ENCODE measurements at regions not wholly inside any gene's neighbourhood (a gene's known extent, or its start where the extent isn't known, plus 50 kb on each side); places are given as distances from the start of the nearest gene placed in this dataset.

- H3K79me1 ChIP-seq (ENCODE audit: insufficient read depth, low read depth, low read length, poor library complexity, severe bottlenecking): no peaks in the 10 kb centered on the region
- H3K23me2 ChIP-seq (ENCODE audit: insufficient read length, low read depth, low read length, poor library complexity, severe bottlenecking): no peaks in the 10 kb centered on the region
- no peak overlapping the region for H3K56ac ChIP-seq (ENCODE audit: insufficient read length, low read depth, low read length)
- H3K27me3 ChIP-seq (ENCODE audit: insufficient read depth, low read length): no peaks in the 10 kb centered on the region
- H3K79me2 ChIP-seq (ENCODE audit: insufficient read depth, low read length): no peaks in the 10 kb centered on the region
- no peak overlapping the region for H3T11ph ChIP-seq (ENCODE audit: low read length)
- Mint-ChIP-seq H3K27ac (no peak overlapping the region), H3K9me3 (no peaks in the 10 kb centered on the region), H3K27me3 (ENCODE audit: low read depth) (no peaks in the 10 kb centered on the region), H3K4me1 (0 out of 4 replicates have a peak, but pooled peaks cover 0 to 3% of the 10 kb centered on the region in 2 experiments), H3K36me3 (ENCODE audit: insufficient read depth in 1 of 3, low read depth in 3 of 3) (no peaks in the 10 kb centered on the region), H3K4me3 (no peak overlapping the region)
- no peak overlapping the region for H4K5ac ChIP-seq (ENCODE audit: insufficient read length, low read depth, low read length)
- H2BK12ac ChIP-seq (ENCODE audit: insufficient read length, low read depth, low read length): no peak overlapping the region
- no peak overlapping the region for H4K91ac ChIP-seq (ENCODE audit: insufficient read length, low read depth, low read length)
- H3K9me3 ChIP-seq (ENCODE audit: control insufficient read depth, low read depth, low read length): no peaks in the 10 kb centered on the region
- no peaks in the 10 kb centered on the region for H4K20me1 ChIP-seq (ENCODE audit: control insufficient read depth, insufficient read depth, insufficient read length)
- no peak overlapping the region for H3K4me2 ChIP-seq (ENCODE audit: insufficient read depth, insufficient read length, low read length)
- no peaks in the 10 kb centered on the region for H3K4me1 ChIP-seq (ENCODE audit: insufficient read depth, low read length)
- no peak overlapping the region for H2BK120ac ChIP-seq (ENCODE audit: low read depth, low read length, poor library complexity, severe bottlenecking)
- H2BK5ac ChIP-seq (ENCODE audit: insufficient read length, low read length): no peak overlapping the region
- no peak overlapping the region for H3K9ac ChIP-seq (ENCODE audit: extremely low read depth, insufficient read length, low read length)
- no peak overlapping the region for H2BK15ac ChIP-seq (ENCODE audit: low read depth, low read length)
- no peak overlapping the region for H3K18ac ChIP-seq (ENCODE audit: insufficient read length, low read depth, low read length)
- TF ChIP-seq, protein P1, sequence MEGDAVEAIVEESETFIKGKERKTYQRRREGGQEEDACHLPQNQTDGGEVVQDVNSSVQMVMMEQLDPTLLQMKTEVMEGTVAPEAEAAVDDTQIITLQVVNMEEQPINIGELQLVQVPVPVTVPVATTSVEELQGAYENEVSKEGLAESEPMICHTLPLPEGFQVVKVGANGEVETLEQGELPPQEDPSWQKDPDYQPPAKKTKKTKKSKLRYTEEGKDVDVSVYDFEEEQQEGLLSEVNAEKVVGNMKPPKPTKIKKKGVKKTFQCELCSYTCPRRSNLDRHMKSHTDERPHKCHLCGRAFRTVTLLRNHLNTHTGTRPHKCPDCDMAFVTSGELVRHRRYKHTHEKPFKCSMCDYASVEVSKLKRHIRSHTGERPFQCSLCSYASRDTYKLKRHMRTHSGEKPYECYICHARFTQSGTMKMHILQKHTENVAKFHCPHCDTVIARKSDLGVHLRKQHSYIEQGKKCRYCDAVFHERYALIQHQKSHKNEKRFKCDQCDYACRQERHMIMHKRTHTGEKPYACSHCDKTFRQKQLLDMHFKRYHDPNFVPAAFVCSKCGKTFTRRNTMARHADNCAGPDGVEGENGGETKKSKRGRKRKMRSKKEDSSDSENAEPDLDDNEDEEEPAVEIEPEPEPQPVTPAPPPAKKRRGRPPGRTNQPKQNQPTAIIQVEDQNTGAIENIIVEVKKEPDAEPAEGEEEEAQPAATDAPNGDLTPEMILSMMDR (conservative IDR thresholded peaks at IDR 0.05): no peak
- no peak overlapping the region for H2AK5ac ChIP-seq (ENCODE audit: insufficient read length, low read length)
- H3K27ac ChIP-seq (ENCODE audit: insufficient read length, low read depth, low read length): no peak overlapping the region
- no peak overlapping the region for H2AFZ ChIP-seq (ENCODE audit: low read length)
- H4K8ac ChIP-seq (replicated peaks; ENCODE audit: insufficient read length, low read depth, low read length): no peak overlapping the region
- no peak for DNase-seq
- WGBS (ENCODE audit: extremely low coverage, insufficient read length, low lambda C conversion rate): no CpG with 5 or more reads among the region's 2 CpGs
- H3K23ac ChIP-seq (ENCODE audit: insufficient read length, low read depth, low read length): no peak overlapping the region
- no peak overlapping the region for H3K4ac ChIP-seq (ENCODE audit: low read depth, low read length)
- no peak overlapping the region for H2BK20ac ChIP-seq (ENCODE audit: low read depth, low read length, poor library complexity, severe bottlenecking)
- no peak overlapping the region for H3K14ac ChIP-seq (ENCODE audit: insufficient read depth, low read length)
These were observed 276.5 kb upstream of the MTNR1B start for GRCh38 chr11:92692826-92693546.
